ENCODE measurements at regions not wholly inside any gene's neighbourhood (a gene's known extent, or its start where the extent isn't known, plus 50 kb on each side); places are given as distances from the start of the nearest gene placed in this dataset.
A peak's percentile ranks its signal among the peaks of the same experiment; 100 is the strongest.

DNA sequence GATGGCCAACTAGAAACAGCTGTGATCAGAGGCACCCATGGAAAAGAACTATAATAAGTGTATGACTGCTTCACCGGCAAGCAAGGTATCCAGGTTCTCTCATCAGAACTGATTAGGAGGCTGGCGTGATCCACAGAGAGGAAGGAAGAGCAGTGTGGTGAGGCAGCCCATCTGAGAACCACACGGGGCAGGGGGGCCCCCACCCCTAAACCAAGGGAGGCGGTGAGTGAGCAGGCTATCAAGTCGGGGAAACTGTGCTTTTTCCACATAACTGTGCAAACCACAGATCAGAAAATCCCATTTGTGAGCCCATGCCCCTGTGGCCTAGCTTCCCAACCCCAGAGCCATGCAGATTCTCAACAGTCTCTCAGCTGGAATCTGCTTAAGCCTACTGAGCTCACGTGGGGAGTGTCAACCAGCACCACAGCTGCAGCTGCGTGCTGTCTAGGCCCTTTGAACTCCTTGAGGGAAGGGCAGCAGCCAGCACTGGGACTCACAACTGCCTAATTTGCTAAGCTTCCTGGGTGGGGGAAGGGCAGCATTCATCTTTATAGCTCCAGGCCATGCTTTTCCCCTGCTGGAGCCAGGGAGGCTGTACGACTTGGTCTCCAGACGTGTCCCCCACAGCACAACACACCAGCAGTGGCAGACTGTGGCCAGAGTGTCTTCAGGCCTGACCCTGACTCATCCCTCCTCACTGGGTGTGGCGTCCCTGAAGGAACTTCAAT, 444.4 kb upstream of the ATP2B1 start:
- DNase-seq (ENCODE audit: low spot score in 2 of 2) (no peak), ATAC-seq (ENCODE audit: low read depth) (no peak)
- Mint-ChIP-seq H3K4me3 (no peak overlapping the region), H3K4me1 (peaks cover 7% of the 10 kb centered on the region), H3K9me3 (no peaks in the 10 kb centered on the region), H3K36me3 (peaks cover under 1% of the 10 kb centered on the region), H3K27ac (no peak overlapping the region), H3K27me3 (peaks cover under 1% of the 10 kb centered on the region)

GRCh38 chr12:90151491-90152015, 442.9 kb upstream of the ATP2B1 start:
- ATAC-seq (ENCODE audit: low read depth) (no peak), DNase-seq (ENCODE audit: low spot score in 2 of 2) (no peak)
- no peak overlapping the region for H3K4me3 Mint-ChIP-seq
- no peak overlapping the region for H3K27ac Mint-ChIP-seq
- peaks cover 1% of the 10 kb centered on the region for H3K27me3 Mint-ChIP-seq
- H3K36me3 Mint-ChIP-seq = peaks cover 4% of the 10 kb centered on the region
- no peaks in the 10 kb centered on the region for H3K9me3 Mint-ChIP-seq
- H3K4me1 Mint-ChIP-seq = peaks cover 7% of the 10 kb centered on the region

DNA sequence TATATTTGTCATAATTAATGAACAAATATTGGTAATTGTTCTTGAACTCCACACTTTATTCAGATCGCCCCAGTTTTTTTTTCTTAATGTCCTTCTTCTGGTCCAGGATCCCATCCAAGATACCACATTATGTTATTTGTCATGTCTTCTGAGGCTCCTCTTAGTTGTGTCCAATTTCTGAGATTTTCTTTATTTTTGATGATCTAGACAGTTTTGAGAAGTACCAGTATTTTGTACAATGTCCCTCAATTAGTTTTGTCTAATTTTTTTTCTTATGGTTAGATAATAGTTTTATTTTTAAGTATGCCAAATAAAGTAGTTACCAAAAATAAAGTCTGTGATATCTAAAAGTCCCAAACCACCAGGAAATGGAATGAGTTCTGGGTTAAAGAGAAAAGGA, 440.8 kb upstream of the ATP2B1 start:
- H3K27ac Mint-ChIP-seq = no peak overlapping the region
- ATAC-seq (ENCODE audit: low read depth) = no peak

DNA sequence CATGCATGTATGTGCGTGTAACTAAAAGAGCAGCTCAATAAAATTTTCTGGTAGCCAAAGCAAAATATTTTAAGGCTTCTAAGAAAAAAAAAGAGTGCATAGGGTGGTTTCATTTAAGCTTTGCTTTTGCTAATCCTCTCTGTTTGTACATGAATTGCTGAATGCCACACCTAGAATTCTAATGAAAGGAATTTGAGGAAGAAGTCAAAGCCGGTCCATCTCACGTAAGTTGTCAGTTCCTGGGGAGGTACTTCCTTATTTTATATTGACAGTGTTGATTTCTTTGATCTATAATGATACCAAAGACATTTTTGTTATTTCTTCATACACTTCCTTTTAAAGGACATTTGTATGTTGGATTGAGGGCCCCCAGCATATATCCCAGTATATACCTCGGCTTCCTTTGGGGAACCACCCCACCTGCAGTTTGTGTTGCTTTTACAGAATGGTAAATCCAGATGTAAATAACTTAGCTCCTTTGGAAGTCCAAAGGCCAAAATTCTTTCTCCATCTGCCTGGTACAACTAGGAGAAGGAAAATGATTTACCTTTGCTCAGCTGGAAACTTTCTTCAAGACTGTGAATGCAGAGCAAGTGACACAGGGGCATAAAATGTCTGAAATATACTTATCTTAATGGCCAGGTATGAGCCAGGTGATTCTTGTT, 420.9 kb upstream of the ATP2B1 start:
- Mint-ChIP-seq H3K4me3 (no peak overlapping the region), H3K27me3 (peaks cover 3% of the 10 kb centered on the region), H3K9me3 (no peaks in the 10 kb centered on the region), H3K4me1 (peaks cover 2% of the 10 kb centered on the region), H3K36me3 (no peaks in the 10 kb centered on the region), H3K27ac (no peak overlapping the region)
- DNase-seq (ENCODE audit: low spot score in 2 of 2) = no peak
- peak; percentile 35 for ATAC-seq (ENCODE audit: low read depth)

More for the DNA sequence above, 440.8 kb upstream of the ATP2B1 start:
- no peak for DNase-seq (ENCODE audit: low spot score in 2 of 2)
- H3K36me3 Mint-ChIP-seq = peaks cover 4% of the 10 kb centered on the region
- no peaks in the 10 kb centered on the region for H3K9me3 Mint-ChIP-seq
- H3K27me3 Mint-ChIP-seq = peaks cover 1% of the 10 kb centered on the region
- no peak overlapping the region for H3K4me3 Mint-ChIP-seq
- peaks cover 5% of the 10 kb centered on the region for H3K4me1 Mint-ChIP-seq

DNA sequence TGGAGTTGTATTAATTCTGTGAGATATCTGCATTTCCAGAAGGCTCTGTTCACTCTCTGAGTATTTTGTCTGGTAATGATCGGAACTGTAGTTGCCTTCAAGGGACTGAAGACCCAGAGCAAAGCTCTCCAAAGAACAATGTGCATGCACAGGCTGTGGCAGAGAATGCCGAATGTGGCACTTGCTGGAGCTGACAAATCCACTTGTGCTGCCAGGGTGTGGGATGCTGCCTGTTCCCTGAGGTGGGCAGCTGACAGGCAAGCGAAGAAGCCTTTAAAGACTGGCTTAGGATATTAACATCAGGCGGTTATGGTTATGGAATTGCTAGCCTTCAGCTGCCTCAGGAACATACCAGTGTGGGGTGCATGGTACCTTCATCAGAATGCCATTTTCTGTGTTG, 419.9 kb upstream of the ATP2B1 start:
- Mint-ChIP-seq H3K36me3 (no peaks in the 10 kb centered on the region), H3K4me3 (no peak overlapping the region), H3K4me1 (peaks cover 4% of the 10 kb centered on the region), H3K27me3 (peaks cover 3% of the 10 kb centered on the region), H3K27ac (no peak overlapping the region), H3K9me3 (no peaks in the 10 kb centered on the region)
- ATAC-seq (ENCODE audit: low read depth) = no peak
- DNase-seq (ENCODE audit: low spot score in 2 of 2) = no peak

DNA sequence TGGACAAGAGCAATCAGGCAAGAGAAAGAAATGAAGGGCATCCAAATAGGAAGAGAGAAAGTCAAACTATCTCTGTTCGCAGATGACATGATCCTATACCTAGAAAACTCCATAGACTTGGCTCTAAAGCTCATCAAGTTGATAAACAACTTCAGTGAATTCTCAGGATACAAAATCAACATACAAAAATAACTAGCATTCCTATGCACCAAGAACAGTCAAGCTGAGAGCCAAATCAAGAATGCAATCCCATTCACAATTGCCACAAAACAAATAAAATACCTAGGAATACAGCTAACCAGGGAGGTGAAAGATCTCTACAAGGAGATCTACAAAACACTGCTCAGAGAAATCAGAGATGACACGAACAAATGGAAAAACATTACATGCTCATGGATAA, 417.5 kb upstream of the ATP2B1 start:
- ATAC-seq (ENCODE audit: low read depth) (no peak), DNase-seq (ENCODE audit: low spot score in 2 of 2) (no peak)
- Mint-ChIP-seq H3K9me3 (peaks cover 5% of the 10 kb centered on the region), H3K27ac (no peak overlapping the region), H3K4me1 (peaks cover 4% of the 10 kb centered on the region), H3K36me3 (peaks cover 2% of the 10 kb centered on the region), H3K4me3 (no peak overlapping the region), H3K27me3 (peaks cover 3% of the 10 kb centered on the region)

DNA sequence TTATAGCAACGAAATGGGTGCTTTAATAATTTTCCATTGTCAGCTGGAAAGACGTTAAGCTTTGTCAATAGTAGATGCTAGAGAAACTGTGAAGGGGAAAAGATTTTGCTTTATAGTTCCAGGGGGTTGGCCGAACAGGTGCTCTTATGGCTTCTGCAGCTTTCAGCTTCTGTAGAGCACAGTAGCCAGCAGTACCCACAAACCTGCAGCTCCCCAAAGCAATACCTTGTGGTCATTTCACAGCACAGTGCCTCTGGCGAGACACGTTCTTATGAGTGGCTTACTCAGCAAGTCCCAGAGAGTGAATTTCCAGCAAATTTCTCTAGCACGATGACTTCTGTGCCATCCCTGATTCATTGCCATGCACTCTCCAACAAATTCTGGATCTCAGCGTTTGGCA, 416.3 kb upstream of the ATP2B1 start:
- no peak for ATAC-seq (ENCODE audit: low read depth)
- peaks cover 8% of the 10 kb centered on the region for H3K36me3 Mint-ChIP-seq
- peaks cover 12% of the 10 kb centered on the region for H3K9me3 Mint-ChIP-seq
- H3K27me3 Mint-ChIP-seq = peaks cover 3% of the 10 kb centered on the region
- no peak overlapping the region for H3K4me3 Mint-ChIP-seq
- peaks cover 4% of the 10 kb centered on the region for H3K4me1 Mint-ChIP-seq
- H3K27ac Mint-ChIP-seq = no peak overlapping the region
- no peak for DNase-seq (ENCODE audit: low spot score in 2 of 2)

DNA sequence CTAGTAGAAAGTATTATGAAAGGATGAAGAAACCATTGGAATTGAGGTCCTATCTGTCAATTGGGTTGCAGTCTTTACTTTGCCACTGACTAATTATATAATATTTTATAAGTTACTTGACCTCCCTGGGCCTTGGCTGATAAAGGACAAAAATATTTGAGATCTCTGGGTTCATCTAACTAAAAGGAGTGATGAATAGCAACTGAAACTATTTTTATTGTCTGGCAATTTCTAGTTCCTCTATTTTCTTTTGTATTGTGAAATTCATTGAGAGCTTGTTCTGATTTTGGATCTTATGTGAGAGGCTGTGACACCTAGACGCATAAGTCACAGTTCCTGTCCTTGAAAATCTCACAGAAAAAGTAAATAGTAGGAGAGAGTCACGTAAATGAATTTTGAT, 415.7 kb upstream of the ATP2B1 start:
- no peak overlapping the region for H3K4me3 Mint-ChIP-seq
- ATAC-seq (ENCODE audit: low read depth) = no peak
- peaks cover 11% of the 10 kb centered on the region for H3K36me3 Mint-ChIP-seq
- peaks cover 17% of the 10 kb centered on the region for H3K9me3 Mint-ChIP-seq
- peaks cover 3% of the 10 kb centered on the region for H3K27me3 Mint-ChIP-seq
- no peak for DNase-seq (ENCODE audit: low spot score in 2 of 2)
- H3K27ac Mint-ChIP-seq = no peak overlapping the region
- peaks cover 4% of the 10 kb centered on the region for H3K4me1 Mint-ChIP-seq

DNA sequence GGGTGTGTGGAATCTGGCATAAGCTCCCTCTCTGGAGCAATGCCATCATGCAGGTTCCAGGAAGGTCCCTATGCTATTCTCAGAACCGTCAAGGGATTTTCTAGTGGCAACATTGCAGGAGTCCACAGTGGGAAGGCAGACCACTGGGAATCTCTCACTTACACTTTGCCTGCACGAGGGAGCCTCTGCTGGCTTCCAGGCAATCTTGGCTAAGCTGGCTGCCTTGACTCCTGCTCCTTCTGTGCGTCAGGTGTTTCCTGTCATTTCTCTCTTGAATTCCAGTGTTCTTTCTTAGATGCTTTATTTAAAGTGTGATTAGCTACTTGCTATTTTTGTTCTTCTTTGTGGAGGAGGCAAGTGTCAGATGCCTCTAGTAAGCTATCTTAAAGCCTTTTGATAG, 414.0 kb upstream of the ATP2B1 start:
- H3K4me3 Mint-ChIP-seq = no peak overlapping the region
- DNase-seq (ENCODE audit: low spot score in 2 of 2) (no peak), ATAC-seq (ENCODE audit: low read depth) (no peak)
- peaks cover 22% of the 10 kb centered on the region for H3K9me3 Mint-ChIP-seq
- no peak overlapping the region for H3K27ac Mint-ChIP-seq
- peaks cover 4% of the 10 kb centered on the region for H3K4me1 Mint-ChIP-seq
- H3K27me3 Mint-ChIP-seq = peaks cover 3% of the 10 kb centered on the region
- H3K36me3 Mint-ChIP-seq = peaks cover 13% of the 10 kb centered on the region

GRCh38 chr12:90120627-90121026, 412.0 kb upstream of the ATP2B1 start:
- Mint-ChIP-seq H3K9me3 (peaks cover 22% of the 10 kb centered on the region), H3K4me1 (peaks cover 4% of the 10 kb centered on the region), H3K27me3 (peaks cover 3% of the 10 kb centered on the region), H3K4me3 (no peak overlapping the region), H3K27ac (no peak overlapping the region), H3K36me3 (peaks cover 13% of the 10 kb centered on the region)
- DNase-seq (ENCODE audit: low spot score in 2 of 2) (no peak), ATAC-seq (ENCODE audit: low read depth) (no peak)

DNA sequence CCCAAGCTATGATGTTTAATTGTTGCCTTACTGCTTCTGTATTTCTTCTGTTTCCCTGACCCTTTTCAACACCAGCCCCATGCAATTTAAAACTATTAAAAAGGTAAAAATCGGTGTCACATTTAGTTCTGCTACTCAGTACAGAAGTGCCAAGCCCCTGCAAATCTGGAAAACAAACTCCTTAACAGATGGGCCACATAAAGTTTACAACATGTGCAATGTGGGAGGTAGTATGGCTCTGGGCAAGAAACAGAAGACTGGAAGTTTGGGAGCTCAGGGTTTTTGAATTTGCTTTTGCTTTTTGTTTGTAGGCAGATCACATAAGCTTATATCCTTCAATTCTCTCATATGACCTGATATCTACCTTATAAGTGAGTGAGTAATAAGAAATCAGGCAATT, 404.0 kb upstream of the ATP2B1 start:
- H3K9me3 Mint-ChIP-seq = peaks cover 2% of the 10 kb centered on the region
- no peaks in the 10 kb centered on the region for H3K36me3 Mint-ChIP-seq
- no peak overlapping the region for H3K4me3 Mint-ChIP-seq
- H3K27me3 Mint-ChIP-seq = no peaks in the 10 kb centered on the region
- ATAC-seq (ENCODE audit: low read depth) (no peak), DNase-seq (ENCODE audit: low spot score in 2 of 2) (no peak)
- no peaks in the 10 kb centered on the region for H3K4me1 Mint-ChIP-seq
- H3K27ac Mint-ChIP-seq = no peak overlapping the region

GRCh38 chr12:90111791-90112580, 403.3 kb upstream of the ATP2B1 start:
- H3K9me3 Mint-ChIP-seq = peaks cover 2% of the 10 kb centered on the region
- DNase-seq (ENCODE audit: low spot score in 2 of 2) (no peak), ATAC-seq (ENCODE audit: low read depth) (no peak)
- no peaks in the 10 kb centered on the region for H3K36me3 Mint-ChIP-seq
- no peak overlapping the region for H3K27ac Mint-ChIP-seq
- no peak overlapping the region for H3K4me3 Mint-ChIP-seq
- no peaks in the 10 kb centered on the region for H3K27me3 Mint-ChIP-seq
- no peaks in the 10 kb centered on the region for H3K4me1 Mint-ChIP-seq

GRCh38 chr12:90106568-90106967, 397.9 kb upstream of the ATP2B1 start:
- no peak for ATAC-seq (ENCODE audit: low read depth)
- no peak overlapping the region for H3K27ac Mint-ChIP-seq
- peaks cover 14% of the 10 kb centered on the region for H3K4me1 Mint-ChIP-seq

More at GRCh38 chr12:90106568-90106967, 397.9 kb upstream of the ATP2B1 start:
- H3K4me3 Mint-ChIP-seq = no peak overlapping the region
- H3K36me3 Mint-ChIP-seq = no peaks in the 10 kb centered on the region
- DNase-seq (ENCODE audit: low spot score in 2 of 2) = no peak
- peaks cover 2% of the 10 kb centered on the region for H3K9me3 Mint-ChIP-seq
- H3K27me3 Mint-ChIP-seq = no peaks in the 10 kb centered on the region
